ENCODE measurements at regions not wholly inside any gene's neighbourhood (a gene's known extent, or its start where the extent isn't known, plus 50 kb on each side); places are given as distances from the start of the nearest gene placed in this dataset.

GRCh38 chr14:101453225-101453624 is 108.1 kb upstream of the DIO3 start:
- DNase-seq (ENCODE audit: low read depth), result no peak

- DNase-seq (ENCODE audit: low read depth), result no peak
Measured at GRCh38 chr14:101454229-101454628, 107.1 kb upstream of the DIO3 start.

- DNase-seq (ENCODE audit: low read depth), result no peak
Measured at GRCh38 chr14:101456246-101457175, 104.8 kb upstream of the DIO3 start.

- no peak for DNase-seq (ENCODE audit: low read depth)
Measured at GRCh38 chr14:101457301-101457935, 103.9 kb upstream of the DIO3 start.

GRCh38 chr14:101457936-101458740 is 103.2 kb upstream of the DIO3 start:
- no peak for DNase-seq (ENCODE audit: low read depth)

GRCh38 chr14:101458741-101459550 is 102.3 kb upstream of the DIO3 start:
- DNase-seq (ENCODE audit: low read depth), result no peak

- DNase-seq (ENCODE audit: low read depth), result no peak
Measured at GRCh38 chr14:101459551-101459900, 101.8 kb upstream of the DIO3 start.

GRCh38 chr14:101460521-101460920 is 100.8 kb upstream of the DIO3 start:
- DNase-seq (ENCODE audit: low read depth), result no peak

- no peak for DNase-seq (ENCODE audit: low read depth)
Measured at GRCh38 chr14:101460986-101461750, 100.1 kb upstream of the DIO3 start.

- no peak for DNase-seq (ENCODE audit: low read depth)
Measured at GRCh38 chr14:101461891-101462290, 99.4 kb upstream of the DIO3 start.

- no peak for DNase-seq (ENCODE audit: low read depth)
Measured at GRCh38 chr14:101462726-101463565, 98.3 kb upstream of the DIO3 start.

- DNase-seq (ENCODE audit: low read depth), result no peak
Measured at GRCh38 chr14:101463566-101464171, 97.6 kb upstream of the DIO3 start.

GRCh38 chr14:101464310-101464983 is 96.8 kb upstream of the DIO3 start:
- DNase-seq (ENCODE audit: low read depth), result no peak

GRCh38 chr14:101464984-101465794 is 96.1 kb upstream of the DIO3 start:
- no peak for DNase-seq (ENCODE audit: low read depth)

GRCh38 chr14:101465795-101466448 is 95.4 kb upstream of the DIO3 start:
- no peak for DNase-seq (ENCODE audit: low read depth)

- no peak for DNase-seq (ENCODE audit: low read depth)
Measured at GRCh38 chr14:101466456-101467180, 94.7 kb upstream of the DIO3 start.
